GM19467 (cell line): ENCODE measurements at regions not wholly inside any gene's neighbourhood (a gene's known extent, or its start where the extent isn't known, plus 50 kb on each side); places are given as distances from the start of the nearest gene placed in this dataset.

ENCODE experiments used
- ATAC-seq: cut with Tn5 transposase; IDR thresholded peaks from one replicate; pipeline ENCODE4 v1.9.1; 2021; ENCODE audit warnings: mild to moderate bottlenecking, moderate library complexity; ENCODE audit not compliant: unreplicated experiment

- no peak for ATAC-seq
Observed at GRCh38 chr2:15701341-15701907, 109.8 kb downstream of the DDX1 start.

DNA sequence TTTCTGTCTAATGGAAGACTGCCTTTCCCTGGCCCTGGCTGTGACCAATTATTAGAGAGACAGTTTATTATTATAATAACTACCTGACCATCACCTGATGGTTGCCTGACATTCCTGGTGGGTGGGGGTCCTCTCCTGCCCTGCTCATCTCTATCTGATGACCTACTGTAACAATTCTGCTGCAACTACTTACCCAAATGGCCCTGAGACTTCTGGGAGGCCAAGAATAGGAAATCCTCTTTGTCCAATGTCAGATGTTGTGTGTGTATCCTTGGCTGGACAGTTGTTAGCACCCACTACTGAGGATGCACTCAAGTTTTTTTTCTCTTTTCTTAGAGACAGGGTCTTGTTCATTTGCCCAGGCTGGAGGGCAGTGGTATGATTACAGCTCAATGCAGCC lies 110.3 kb downstream of the DDX1 start:
- ATAC-seq, result no peak

DNA sequence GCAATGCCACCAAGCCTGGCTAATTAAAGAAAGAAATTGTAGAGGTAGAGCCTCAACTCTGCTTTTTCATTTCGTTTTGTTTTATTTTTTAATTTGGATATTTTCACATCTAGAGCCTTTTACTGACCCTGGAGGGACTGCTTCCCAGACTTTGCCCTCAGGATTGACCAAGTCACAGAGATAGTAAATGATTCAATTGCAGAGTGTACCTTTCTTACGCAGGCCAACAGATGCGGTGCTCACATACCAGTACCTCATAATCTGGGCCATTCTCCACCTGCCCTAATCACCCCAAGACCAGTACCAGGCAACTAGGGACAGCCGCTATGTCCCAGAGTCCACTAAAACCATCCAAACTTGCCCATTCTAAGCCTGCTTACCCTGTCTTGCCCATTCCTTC lies 110.8 kb downstream of the DDX1 start:
- ATAC-seq, result no peak

- ATAC-seq, result no peak
Observed at GRCh38 chr2:15703365-15703869, 111.7 kb downstream of the DDX1 start.

DNA sequence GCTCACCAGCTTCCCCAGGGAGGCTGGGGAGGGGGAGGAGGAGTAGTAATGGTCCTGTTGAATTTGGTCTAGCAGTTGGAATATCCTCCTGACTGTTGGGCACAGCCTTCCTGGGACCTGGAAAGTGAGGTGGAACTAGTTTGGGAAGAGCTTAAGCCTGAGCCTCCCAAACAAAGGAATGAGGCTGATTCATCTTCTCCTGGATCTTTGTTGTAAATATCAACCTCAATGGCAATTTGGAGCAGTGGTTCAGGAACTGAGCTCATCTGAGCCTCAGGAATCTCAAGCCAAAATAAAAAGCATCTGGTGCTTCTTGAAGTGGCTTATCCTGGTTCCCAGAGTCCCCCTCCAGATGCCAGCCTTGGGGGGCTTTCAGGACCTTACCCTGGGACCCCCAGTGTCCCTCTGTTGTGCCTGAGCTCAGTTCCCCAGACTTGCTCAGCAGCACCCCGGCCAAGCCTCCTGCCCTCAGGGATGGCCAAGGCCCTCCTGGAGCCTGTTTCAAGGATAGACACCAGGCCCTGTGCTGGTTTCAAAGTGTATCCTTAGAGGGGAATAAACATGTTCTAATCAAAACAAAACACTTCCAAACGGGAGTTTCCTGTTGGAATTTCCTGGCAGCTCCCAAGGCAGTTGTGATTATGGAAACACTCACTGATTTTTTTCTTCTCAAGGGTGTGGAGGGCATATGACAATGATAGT lies 112.6 kb downstream of the DDX1 start:
- no peak for ATAC-seq

- no peak for ATAC-seq
Observed at GRCh38 chr2:15704788-15705115, 113.1 kb downstream of the DDX1 start.

DNA sequence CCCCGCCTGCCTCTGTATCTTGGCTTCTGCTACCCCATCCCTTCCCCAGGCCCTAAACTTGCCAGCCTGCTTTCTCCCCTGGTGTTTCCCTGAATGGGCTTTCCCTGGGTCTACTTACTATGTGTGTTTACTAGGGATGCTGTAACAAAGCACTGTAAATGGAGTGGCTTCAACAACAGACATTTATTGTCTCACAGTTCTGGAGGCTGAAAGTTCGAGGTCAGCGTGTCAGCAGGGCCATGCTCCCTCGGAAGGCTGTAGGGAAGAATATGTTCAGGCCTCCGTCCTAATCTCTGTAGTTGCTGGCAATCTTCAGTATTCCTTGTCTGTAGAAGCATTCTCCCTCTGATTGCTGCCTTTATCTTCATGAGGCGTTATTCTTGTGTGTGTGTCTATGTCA lies 113.6 kb downstream of the DDX1 start:
- ATAC-seq, result no peak

DNA sequence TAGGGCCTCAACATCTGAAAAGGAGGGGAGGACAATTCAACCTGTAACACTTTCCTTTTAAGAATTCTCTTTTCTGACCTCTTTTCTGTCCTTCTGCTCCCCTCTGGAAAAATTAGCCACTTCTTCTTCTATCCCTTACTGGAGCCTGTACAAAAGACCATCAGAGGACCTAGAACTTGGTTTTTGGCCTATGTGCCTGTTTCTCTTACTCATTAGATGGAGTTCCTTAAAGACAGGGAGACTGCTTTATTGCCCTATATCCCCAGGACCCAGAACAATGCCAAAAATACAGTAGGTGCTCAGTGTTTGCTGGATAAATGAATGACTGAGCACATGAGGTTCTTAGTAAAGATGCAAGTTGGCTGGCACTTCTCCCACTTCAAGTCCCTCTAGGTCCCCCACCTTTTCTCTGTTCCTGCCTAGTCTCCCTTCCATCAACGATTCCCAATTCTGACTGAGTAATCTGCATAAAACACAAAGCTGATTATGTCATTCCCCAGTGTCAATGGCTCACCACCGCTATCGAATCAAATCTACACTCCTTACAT lies 114.2 kb downstream of the DDX1 start:
- no peak for ATAC-seq

GRCh38 chr2:15706424-15706823 lies 114.8 kb downstream of the DDX1 start:
- ATAC-seq, result no peak

DNA sequence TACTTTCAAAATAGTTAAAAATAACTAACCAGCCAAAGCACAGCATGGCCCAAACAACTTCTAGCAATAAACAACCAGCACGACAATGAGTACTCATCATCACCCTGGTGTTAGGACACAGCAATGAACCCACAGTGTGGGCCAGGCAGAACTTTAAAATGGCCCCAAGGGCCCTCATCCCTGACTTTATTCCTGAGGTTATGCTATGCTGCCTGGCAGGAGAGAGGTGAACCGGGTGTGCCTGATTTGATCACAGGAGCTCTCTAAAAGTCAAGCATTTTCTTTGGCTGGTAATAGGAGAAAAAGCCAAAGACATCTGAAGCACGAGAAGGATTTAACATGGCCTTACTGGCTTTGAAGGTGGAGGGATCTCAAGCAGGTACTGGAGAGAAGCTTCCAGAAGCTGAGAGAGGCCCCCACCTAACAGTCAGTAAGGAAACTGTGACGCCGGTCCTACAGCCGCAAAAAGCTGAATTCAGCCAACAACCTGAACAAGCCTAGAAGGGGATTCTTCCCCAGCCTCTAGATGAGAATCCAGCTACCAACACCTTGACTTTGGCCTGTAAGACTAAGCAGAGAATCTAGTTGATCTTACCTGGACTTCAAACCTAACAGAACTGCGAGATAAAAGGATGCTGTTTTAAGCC lies 115.4 kb downstream of the DDX1 start:
- ATAC-seq, result no peak

GRCh38 chr2:15708161-15708560 lies 116.5 kb downstream of the DDX1 start:
- ATAC-seq, result no peak

DNA sequence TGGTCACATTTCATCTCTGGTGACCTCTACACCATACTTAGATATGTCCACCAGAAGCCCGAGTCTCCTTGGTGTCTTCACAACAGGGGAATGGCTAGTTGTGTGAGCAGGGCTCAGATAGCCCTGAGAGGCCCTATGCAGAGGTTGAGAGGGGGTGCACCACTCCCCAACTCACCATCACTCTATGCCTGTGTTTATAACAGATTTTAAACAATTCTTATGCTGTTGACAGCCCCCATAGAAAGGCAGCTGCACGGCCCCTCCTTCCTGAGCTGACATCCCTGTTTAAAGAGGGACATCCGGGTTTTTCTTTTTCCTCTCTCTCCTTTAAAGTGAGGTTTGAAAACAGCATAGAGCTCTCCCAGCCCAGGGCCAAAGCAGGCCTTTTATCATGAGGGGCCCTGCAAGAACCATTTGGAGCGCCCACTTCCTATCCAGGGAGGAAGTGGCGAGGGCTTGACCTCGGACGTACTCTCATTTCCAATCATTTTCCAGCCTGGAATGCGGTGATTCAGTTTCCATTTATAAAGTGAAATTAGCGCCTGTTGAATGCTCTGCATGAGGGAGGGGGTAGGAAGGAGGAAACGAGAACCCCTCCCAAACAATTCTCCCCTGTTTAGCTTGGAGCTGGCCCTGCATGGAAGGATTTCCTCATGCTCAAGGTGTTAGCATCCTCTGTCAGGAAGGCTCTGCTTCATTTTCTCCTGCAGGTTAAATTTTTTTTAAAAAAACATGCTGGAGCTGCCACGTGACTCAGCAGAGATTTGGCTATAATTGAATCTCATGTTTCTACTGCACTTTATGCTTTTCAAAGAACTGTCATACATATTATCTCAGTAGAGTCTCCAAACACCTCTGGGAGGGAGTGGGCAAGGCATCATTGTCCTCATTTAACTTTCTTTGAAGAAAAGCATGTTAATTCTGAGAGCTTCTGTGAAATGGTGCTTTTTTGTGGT lies 117.5 kb downstream of the DDX1 start:
- no peak for ATAC-seq

GRCh38 chr2:15711126-15711860 lies 119.6 kb downstream of the DDX1 start:
- no peak for ATAC-seq

- no peak for ATAC-seq
Observed at GRCh38 chr2:15712551-15713342, 121.1 kb downstream of the DDX1 start.

GRCh38 chr2:15713475-15713874 lies 121.8 kb downstream of the DDX1 start:
- no peak for ATAC-seq

- ATAC-seq, result no peak
Observed at GRCh38 chr2:15714002-15714401, 122.3 kb downstream of the DDX1 start.

GRCh38 chr2:15714609-15715008 lies 122.9 kb downstream of the DDX1 start:
- ATAC-seq, result no peak

- ATAC-seq, result no peak
Observed at GRCh38 chr2:15715596-15715995, 123.9 kb downstream of the DDX1 start.

DNA sequence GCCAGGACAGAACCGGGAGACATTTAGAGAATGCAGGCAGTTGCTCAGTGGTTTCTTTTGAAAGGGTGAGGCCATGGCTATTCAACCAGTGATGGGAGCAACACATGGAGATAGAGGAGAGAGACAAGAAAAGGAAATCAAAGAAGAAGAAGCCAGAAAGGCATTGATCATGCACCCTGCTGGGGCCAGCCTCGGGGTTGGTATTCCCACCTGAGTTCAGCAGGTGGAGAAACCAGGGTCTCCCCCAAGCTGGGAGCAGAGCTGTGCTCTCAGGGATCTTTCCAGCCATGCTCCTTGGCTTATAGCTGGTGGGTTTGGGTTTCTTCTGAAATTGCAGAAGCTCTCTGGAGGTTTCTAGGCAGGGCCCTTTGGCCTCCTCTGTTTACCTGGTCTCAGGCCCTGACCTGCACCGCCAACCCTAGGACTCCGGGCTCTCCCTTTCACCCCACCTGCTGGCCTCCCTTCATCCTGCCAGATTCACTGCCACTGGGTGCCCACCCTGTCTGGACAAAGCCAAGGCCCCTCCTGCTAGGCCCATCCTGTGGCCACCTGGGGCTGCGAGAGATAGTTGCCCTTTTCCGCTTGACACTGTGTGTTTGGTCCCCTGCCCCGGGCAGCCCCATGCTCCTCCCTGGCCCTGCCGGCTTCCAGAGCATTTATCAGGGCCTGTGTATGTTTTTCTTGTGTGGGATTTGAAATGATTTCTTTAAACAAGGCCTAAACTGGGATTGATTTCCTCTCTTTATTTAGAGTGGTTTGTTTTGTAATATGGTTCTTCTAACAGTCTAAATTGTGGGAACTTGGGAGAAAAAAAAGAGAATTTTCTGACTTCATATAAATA lies 126.7 kb downstream of the DDX1 start:
- no peak for ATAC-seq
